HG03354 (cell line): ENCODE measurements at regions not wholly inside any gene's neighbourhood (a gene's known extent, or its start where the extent isn't known, plus 50 kb on each side); places are given as distances from the start of the nearest gene placed in this dataset.

ENCODE experiments used
- ATAC-seq: cut with Tn5 transposase; IDR thresholded peaks from one replicate; pipeline ENCODE4 v1.9.1; 2021; ENCODE audit warnings: mild to moderate bottlenecking; ENCODE audit not compliant: unreplicated experiment, poor library complexity, severe bottlenecking

DNA sequence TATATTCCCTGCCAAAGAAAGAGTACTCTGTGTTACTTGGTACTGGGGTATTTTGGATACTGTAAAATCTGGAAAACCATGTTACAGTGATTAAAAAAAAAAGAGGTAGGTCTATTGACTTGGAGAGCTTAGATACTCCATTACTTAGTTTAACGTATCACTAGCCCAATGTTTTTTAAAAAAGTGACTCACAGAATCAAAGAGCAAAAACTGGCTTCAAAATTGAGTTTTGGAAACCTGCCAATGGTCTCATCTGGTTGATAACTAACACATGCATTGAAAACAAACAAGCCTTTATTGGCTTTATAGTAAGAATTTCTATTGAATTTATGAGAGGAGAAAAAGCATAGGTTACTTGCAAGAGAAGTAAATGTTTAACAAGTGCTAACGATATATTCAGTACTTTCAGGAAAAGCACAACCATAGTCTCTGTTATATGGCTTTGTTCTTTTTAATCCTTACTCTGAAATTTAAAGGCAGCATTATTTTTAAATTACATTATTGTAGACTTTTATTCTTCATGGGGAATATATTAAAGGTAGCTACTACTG, 563.3 kb upstream of the SORCS1 start:
- no peak for ATAC-seq

DNA sequence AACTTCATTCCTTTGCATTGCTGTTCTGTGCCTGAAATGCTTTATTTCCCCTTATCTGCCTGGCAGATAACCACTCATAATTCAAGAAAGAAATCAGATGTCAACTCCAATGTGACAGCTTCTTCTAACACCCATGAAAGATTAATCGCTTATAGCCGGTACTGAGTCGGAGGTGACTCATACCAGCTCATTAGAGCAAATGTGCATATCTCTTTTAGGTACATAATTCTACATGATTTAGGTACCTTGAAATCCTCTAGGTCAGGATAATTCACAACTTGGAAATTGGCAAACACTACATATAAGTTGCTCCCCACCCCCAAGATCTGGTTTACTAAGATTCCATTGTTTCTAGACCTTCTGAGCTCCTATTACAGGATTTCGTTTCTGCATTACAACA, 554.4 kb upstream of the SORCS1 start:
- ATAC-seq: no peak

DNA sequence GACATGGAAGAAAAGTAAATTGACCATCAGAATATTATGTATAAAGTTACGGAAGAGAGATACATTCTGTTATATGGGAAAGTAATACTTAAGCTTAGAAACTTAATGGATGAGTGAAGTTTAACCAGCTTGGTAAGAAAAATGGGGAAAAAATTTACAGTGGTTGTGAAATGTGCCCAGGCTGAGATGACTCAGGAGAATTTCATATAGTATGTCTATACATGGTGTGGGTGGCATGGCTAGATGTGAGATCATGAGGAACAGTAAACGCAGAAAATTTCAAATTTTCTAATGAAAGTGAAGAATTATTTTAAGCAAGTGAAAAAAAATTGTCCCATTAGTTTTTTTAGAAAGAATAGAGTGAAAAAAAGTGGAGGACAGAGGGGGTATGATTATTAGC, 552.5 kb upstream of the SORCS1 start:
- no peak for ATAC-seq

DNA sequence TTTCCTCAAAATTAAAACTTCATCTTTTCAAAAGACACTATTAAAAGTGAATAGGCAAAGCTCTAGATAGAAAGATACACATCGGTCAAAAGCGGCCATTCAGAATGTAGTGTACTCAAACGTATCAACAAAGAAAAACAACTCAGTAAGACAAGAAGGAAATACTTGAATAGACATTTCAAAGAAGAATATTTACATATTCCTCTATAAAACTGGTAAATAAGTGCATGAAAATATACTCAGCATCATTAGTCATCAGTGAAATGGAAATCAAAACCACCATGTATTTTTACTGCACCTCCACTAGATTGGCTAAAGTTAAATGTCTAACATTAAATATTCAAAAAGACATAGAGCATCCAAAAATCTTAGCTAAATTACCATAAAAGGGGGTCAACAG, 551.1 kb upstream of the SORCS1 start:
- no peak for ATAC-seq

DNA sequence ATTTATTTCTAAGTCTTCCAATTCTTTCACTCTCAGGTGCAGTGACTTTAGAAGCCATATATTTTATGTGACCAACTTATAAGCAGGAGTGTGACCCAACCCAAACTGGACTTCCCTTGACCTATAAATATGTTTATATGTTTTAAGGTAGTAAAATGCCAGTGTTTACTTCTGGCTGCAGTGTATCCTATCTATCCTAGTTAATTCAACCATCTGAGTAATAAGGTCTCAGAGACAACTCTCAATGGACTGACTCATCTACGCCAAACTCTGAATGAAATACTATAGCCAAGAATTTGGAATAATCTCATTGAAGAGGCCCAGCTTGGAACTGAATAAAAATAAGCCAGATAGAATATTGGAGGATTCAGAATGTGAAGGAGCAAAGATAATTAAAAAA, 544.5 kb upstream of the SORCS1 start:
- no peak for ATAC-seq

DNA sequence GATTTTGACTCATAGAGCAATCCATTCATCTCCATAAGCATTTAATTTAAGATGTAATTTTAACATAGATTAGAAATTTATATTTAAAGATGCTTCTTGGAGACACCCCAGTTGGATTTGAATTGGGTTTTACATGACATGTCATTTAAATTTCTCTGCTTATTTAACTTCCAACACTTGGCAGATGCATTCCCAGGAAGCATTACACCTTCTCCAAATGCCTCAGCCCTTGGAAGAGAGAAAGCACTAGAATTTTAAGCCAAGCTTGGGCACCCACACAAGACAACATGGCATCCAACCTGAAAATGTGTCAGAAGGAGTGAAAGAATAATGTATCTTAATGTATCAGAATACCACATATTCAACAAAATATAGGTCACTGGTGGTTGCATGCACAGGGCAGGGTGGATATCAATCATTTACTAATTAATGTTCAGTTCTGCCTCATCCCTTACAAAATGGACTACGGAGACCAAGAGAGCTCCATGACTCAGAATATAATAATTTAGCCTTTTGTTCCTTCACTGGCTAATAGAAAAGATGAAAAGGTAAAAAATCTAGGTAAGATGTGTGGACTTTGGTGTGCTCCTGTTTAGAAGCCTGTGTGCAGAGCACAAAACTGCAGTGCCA, 541.7 kb upstream of the SORCS1 start:
- no peak for ATAC-seq

DNA sequence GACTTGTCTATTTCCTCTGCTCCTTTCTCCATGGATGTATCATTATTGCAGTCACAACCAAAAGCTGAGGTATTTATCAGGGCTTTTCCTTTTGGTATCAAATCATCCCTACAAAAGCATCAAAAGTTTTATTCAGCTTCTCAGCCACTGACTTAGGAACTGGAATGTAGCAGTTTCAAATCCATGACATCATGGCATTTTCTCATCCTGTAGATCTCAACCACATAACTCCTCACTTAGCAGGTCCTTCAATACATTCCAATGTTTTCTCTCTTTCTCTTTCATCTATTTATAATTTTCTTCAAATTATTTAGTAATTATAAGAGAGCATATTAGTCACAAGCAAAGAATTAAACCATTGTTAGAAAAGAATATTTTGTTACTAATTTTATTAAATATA, 537.4 kb upstream of the SORCS1 start:
- no peak for ATAC-seq

DNA sequence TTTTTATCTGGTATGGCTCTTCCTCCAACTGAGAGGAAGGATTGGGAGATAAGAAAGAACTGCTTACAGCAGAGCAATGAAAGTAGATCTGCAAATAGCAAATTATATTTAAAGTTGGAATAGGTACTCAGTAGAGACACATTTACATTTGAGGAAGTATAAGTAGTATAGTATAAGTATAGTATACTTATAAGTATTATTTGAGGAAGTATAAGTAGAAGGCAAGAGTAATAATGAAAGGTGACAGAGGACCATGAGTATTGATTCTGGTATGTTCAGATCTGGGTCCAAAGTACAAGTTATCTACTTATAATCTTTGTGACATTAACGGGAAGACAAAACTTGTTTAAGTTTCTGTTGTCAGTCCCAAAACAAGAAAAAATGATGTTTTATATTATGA, 527.6 kb upstream of the SORCS1 start:
- ATAC-seq: no peak

DNA sequence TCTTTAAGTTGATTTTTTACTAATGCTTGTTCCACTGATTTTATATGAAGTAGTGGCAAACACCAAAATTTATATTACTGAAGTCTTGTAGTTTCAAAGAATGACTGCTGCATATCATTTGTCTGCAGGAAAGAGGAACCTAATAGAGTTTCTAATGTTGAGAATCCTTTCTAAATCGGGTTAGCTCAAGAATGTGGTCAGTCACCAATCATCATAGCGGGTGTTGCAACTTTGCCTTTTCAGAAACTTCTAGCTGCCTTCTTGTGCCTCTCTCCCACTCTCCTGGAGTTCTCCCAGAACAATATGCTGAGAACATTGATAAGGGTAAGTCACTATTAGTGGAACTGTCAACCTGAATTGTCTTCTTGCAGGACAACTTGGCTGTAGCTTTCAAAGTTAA, 524.8 kb upstream of the SORCS1 start:
- ATAC-seq: peak; percentile 52

DNA sequence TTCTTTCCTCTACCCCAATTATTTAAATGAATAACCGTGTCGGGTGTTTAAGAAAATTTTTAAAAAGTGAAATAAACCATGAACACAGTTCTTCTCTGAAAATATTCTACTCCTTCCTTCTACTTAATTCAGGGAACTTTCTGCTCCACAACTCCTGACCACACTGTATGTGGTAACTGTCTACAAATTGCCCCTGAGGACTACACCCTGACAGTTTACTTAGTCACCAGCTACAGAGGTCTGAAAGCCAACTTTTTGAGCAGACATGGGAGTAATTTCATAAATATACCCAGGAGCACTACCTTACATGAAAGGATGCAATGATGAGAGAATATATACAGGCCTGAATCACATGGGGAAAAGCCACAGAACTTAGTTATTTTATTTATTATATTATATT, 523.2 kb upstream of the SORCS1 start:
- ATAC-seq: no peak

DNA sequence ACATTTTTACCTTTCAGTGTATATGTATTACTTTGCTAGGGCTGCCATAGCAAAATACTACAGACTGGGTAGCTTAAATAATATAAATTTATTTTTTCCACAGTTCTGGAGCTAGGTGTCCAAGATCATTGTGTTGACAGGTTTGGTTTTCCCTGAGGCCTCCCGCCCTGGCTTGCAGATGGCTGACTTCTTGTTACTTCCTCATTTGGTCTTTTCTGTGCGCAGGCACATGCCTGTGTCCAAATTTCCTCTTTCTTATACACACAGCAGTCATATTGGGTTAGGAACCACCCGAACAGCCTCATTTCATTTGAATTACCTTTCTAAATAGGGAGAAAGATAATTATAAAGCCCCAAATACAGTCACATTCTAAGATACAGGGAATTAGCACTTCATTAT, 521.6 kb upstream of the SORCS1 start:
- ATAC-seq: no peak

DNA sequence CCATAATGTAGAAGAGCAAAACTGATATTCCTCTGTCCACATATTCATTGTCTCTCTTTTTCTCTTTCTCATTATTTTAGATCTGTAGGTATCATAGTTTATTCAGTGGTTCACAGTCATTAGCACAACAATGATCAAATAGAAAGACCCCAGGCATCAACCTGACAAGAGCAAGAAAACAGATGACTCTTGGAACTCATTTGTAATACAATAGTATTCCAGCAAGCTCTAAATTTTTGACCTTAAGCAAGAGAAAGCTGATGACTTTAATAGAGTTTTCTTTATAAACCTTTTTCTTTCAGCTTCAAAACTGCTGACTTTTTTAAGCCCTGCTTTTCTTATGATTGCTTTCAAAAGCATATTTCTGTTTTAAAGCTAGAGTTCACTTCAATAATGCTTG, 507.5 kb upstream of the SORCS1 start:
- no peak for ATAC-seq

DNA sequence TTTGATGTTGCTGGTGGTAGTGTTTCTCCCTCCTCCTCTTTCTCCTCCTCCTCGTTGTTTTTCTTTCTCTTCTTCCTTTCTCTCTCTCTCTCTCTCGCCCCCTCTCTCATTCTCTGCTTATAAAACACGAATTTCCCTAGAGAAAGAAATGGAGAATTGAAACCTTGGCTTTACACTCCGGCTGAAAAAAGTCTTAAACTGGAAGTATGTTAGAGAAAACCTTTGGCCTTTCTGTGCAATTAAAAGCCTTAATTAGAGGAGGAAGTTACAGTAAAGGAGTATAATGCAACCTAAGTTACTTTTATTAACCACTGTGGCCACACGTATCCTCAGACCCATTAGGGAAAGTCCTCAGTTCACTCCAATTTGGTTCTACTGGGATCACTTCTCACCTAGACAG, 501.7 kb upstream of the SORCS1 start:
- ATAC-seq: no peak

DNA sequence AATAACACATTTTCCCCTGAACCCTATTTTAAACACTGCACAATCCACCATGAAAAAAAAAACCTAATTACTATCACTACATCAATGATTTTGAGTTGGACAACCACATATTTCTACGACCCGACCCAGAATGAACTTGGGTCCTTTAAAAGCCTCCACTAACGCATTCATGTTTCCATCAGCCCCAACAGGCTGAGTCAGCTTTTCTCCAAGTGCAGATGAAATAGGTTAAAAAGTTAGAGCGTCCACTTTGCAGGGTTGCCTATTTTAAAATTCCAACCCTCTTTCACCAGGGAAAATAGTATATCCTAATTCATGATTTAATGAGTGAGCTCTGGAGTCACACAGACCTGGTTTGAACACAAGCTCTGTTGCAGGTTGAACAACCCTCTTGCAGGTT, 501.0 kb upstream of the SORCS1 start:
- ATAC-seq: no peak

DNA sequence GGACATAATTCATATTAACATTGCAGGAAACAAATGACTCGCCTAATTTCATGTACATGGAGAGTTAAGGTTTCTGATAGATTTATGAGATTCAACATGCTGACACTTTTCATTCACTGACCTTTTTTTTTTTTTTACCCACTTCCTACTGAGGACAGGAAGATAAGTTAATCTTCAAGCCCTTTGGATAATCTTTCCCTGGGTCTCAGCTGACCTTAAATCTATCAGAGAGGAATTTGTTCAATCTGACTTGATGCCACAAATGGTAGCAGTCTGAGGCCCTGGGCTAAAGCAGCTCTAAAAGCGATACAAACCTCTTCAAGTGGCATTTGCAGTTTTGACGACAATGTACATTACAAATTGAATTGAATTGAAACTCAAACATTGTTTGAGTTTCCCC, 493.3 kb upstream of the SORCS1 start:
- no peak for ATAC-seq

DNA sequence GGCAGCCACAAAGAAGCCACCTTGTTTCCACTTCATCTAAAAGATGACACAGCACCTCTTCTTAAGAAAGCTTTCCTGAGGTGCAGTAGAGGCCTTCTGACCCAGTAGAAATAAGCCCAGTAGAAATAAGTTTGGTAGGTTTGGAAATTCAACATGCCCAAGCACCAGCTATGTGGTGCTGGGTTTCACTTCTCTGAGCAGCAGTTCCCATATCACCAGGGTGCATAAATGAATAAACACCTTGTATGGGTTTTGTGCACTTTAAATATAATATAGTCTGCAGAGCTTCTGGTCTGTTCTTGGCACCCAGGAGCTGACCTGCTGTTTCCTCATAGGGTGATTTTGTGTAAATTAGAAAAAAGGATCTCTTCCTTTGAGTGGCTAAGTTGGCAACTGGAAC, 492.4 kb upstream of the SORCS1 start:
- ATAC-seq: no peak

DNA sequence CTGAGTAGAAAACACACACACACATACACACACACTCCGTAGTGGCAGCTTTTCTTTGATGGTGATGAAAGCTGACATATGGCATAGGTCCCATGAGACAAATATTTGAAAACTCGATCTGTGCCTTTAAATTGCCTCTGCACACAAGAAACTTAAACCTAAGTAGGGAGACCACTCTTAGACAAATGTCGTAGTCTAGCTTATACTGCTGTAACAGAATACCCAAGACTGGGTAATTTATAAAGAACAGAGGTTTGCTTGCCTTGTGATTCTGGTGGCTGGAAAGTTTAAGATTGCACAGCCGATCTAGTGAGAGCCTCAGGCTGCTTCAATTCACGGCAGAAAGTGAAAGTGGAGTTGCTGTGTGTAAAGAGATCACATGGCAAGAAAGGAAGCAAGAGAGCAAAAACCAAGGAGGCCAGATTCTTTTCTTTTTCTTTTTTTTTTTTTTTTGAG, 489.4 kb upstream of the SORCS1 start:
- ATAC-seq: peak; percentile 76

DNA sequence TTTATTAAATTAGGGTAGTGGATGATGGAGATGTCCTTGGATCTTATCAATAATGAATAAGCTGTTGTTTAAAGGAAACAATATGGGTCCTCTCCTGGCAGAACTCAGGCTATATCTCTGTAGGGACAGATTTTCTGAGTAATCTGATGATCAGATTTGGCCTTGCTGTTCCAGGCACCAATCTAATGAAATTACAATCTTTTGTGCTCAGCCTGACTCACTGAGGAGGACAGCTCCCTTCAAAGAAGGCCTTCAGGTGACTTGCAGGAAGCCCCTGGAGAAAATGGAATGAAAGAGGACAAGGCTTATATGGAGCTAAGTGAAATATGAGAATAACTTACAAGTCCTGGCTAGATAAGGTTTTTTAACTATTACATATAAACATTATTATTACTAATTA, 486.4 kb upstream of the SORCS1 start:
- no peak for ATAC-seq

DNA sequence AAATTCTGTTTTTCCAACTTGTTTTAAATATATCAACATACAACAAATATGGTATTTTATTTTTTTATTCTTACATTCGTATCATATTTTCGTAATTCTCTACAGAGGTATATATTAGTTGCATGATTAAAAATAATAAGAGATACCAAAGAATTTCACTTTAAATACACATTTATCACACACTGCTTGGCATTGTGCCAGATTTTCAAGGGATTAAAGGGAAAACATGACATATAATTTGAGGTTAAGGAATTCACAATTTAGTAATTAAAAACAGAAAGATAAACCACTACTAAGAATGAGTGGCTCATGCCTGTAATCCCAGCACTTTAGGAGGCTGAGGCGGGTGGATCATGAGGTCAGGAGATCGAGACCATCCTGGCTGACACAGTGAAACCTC, 484.7 kb upstream of the SORCS1 start:
- ATAC-seq: no peak

DNA sequence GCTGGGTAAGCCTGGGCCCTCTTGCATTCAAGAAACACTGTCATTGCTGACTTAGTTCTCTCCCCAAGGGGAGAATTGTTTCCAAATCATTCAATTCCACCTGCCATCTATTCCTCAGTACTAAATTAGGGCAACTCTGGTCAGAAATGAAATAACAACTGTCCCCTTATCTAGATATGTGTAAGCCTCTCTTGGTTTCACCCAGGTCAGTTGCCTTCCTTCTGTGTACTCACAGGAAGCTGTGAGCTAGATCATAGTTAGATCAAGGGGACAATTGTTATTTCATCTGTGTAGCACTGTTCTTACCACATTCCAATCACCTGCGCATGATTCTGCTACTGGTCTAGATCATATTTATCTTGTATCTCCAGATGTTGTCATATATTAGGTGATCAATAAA, 483.0 kb upstream of the SORCS1 start:
- no peak for ATAC-seq

DNA sequence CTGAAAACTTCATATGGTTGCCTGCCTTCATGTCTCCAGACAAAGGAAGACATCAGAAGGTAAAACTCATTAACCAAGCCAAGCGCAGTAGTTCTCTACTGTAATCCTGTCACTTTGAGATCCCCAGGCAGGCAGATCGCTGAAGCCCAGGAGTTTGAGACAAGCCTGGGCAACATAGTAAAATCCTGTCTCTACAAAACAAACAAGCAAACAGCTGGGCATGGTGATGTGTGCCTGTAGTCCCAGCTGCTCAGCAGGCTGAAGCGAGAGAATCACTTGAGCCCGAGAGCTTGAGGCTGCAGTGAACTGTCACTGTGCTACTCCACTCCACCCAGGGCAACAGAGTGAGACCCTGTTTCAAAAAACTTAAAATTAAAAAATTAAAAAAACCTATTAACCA, 467.4 kb upstream of the SORCS1 start:
- no peak for ATAC-seq

DNA sequence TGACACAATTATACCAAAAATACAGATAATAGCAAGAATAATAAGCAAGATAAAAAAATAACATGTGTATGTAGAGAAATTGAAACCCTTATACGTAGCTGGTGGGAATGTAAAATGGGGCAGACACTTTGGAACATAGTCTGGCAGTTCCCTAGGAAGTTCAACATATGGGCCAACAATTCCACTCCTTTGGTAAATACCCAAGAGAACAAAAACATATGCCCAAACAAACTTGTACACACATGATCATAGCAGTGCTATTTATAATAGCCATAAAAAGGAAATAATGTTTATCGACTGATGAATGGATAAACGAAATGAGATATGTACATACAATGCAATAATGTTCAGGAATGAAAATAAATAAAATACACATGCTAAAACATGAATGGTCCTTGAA, 462.4 kb upstream of the SORCS1 start:
- ATAC-seq: no peak
